Liver (tissue), 8 donors: ENCODE measurements at regions not wholly inside any gene's neighbourhood (a gene's known extent, or its start where the extent isn't known, plus 50 kb on each side); places are given as distances from the start of the nearest gene placed in this dataset.

Source experiments
- DNase-seq: peaks from one replicate; pipeline ENCODE4 v3.0.0-alpha.2; 2017; ENCODE audit warnings: low spot score
- H3K27ac ChIP-seq, 2 donors: one replicate each; pipeline ENCODE4 v1.7.0; 2013; ENCODE audit warnings: inconsistent platforms in 2 of 2, low read length in 2 of 2, control low read depth in 1 of 2, low read depth in 1 of 2, mild to moderate bottlenecking in 1 of 2
- H3K27me3 ChIP-seq, 4 donors: one replicate each; pipeline versions ENCODE4 v1.6.1 to v1.7.0; 2013; ENCODE audit warnings: low read length in 3 of 4, inconsistent platforms in 1 of 4, mild to moderate bottlenecking in 1 of 4, moderate library complexity in 1 of 4; ENCODE audit not compliant: control insufficient read depth in 4 of 4, insufficient read depth in 4 of 4
- H3K36me3 ChIP-seq, 4 donors: one replicate each; pipeline versions ENCODE4 v1.6.1 to v1.7.0; 2013; ENCODE audit warnings: low read length in 3 of 4, mild to moderate bottlenecking in 3 of 4, low read depth in 1 of 4, moderate library complexity in 1 of 4; ENCODE audit not compliant: control insufficient read depth in 4 of 4, insufficient read depth in 3 of 4
- H3K4me1 ChIP-seq, 4 donors: one replicate each; pipeline versions ENCODE4 v1.6.1 to v1.7.0; 2013; ENCODE audit warnings: low read length in 3 of 4, mild to moderate bottlenecking in 3 of 4, moderate library complexity in 1 of 4; ENCODE audit not compliant: control insufficient read depth in 4 of 4, insufficient read depth in 4 of 4
- H3K4me3 ChIP-seq, 3 donors: one replicate each; pipeline versions ENCODE4 v1.6.1 to v1.7.0; 2013; ENCODE audit warnings: low read length in 3 of 3, control low read depth in 1 of 3, low read depth in 1 of 3, mild to moderate bottlenecking in 1 of 3
- H3K9ac ChIP-seq, 2 donors: one replicate each; pipeline ENCODE4 v1.7.0; 2013; ENCODE audit warnings: low read length in 2 of 2, mild to moderate bottlenecking in 2 of 2, moderate library complexity in 2 of 2, control low read depth in 1 of 2, low read depth in 1 of 2
- H3K9me3 ChIP-seq, 4 donors: one replicate each; pipeline versions ENCODE4 v1.6.1 to v1.7.0; 2013; ENCODE audit warnings: low read length in 3 of 4; ENCODE audit not compliant: control insufficient read depth in 4 of 4
- EGR1 ChIP-seq, 2 donors: IDR thresholded peaks; 2 replicates each; pipeline ENCODE4 v1.6.1; 2016 to 2018; ENCODE audit warnings: antibody characterized with exemption in 2 of 2, low read depth in 2 of 2
- FOXA1 ChIP-seq: IDR thresholded peaks from 2 replicates; pipeline ENCODE4 v1.6.1; 2016; ENCODE audit warnings: antibody characterized with exemption
- FOXA2 ChIP-seq: IDR thresholded peaks from 2 replicates; pipeline ENCODE4 v1.6.1; 2016; ENCODE audit warnings: antibody characterized with exemption
- GABPA ChIP-seq, 2 donors: IDR thresholded peaks in 1 of 2; conservative IDR thresholded peaks in 1 of 2; 2 replicates each; pipeline ENCODE4 v1.6.1; 2016; ENCODE audit warnings: antibody characterized with exemption in 2 of 2, mild to moderate bottlenecking in 1 of 2, moderate library complexity in 1 of 2
- HNF4A ChIP-seq, 2 donors: conservative IDR thresholded peaks; 2 replicates each; pipeline ENCODE4 v1.6.1; 2016; ENCODE audit warnings: antibody characterized with exemption in 2 of 2, mild to moderate bottlenecking in 2 of 2
- HNF4G ChIP-seq: IDR thresholded peaks from 2 replicates; pipeline ENCODE4 v1.6.1; 2016; ENCODE audit warnings: antibody characterized with exemption
- JUND ChIP-seq, 2 donors: IDR thresholded peaks; 2 replicates each; pipeline ENCODE4 v1.6.1; 2016; ENCODE audit warnings: antibody characterized with exemption in 2 of 2
- MAX ChIP-seq: IDR thresholded peaks from 2 replicates; pipeline ENCODE4 v1.6.1; 2016; ENCODE audit warnings: antibody characterized with exemption
- NR2F2 ChIP-seq: IDR thresholded peaks from 2 replicates; pipeline ENCODE4 v1.6.1; 2016; ENCODE audit warnings: antibody characterized with exemption
- RAD21 ChIP-seq, 2 donors: IDR thresholded peaks; 2 replicates each; pipeline ENCODE4 v1.6.1; 2016; ENCODE audit warnings: antibody characterized with exemption in 2 of 2, mild to moderate bottlenecking in 2 of 2
- RXRA ChIP-seq, 2 donors: IDR thresholded peaks; 2 replicates each; pipeline ENCODE4 v1.6.1; 2017 to 2018; ENCODE audit warnings: antibody characterized with exemption in 2 of 2, mild to moderate bottlenecking in 1 of 2
- SP1 ChIP-seq: IDR thresholded peaks from 2 replicates; pipeline ENCODE4 v1.6.1; 2018; ENCODE audit warnings: antibody characterized with exemption, mild to moderate bottlenecking
- YY1 ChIP-seq: IDR thresholded peaks from 2 replicates; pipeline ENCODE4 v1.6.1; 2016; ENCODE audit warnings: antibody characterized with exemption, mild to moderate bottlenecking
- WGBS: extraction: QIAGEN DNeasy Blood & Tissue Kit; methylation state at CpG from one replicate; pipeline ENCODE4 v1.1.7; 2013; 5-methylcytosine and 5-hydroxymethylcytosine counted together
- TF ChIP-seq, protein P1 (sequence below): fragments of 150-350 bp; IDR thresholded peaks from 2 replicates; pipeline ENCODE4 v1.5.1; 2017; ENCODE audit warnings: improper control_type of control experiment, low read depth, low read length; ENCODE audit not compliant: missing input control
- TF ChIP-seq, protein P2 (sequence below): IDR thresholded peaks from 2 replicates; pipeline ENCODE4 v1.6.1; 2016; ENCODE audit warnings: antibody characterized with exemption, mild to moderate bottlenecking
- donor health status: healthy.
- donor health status: healthy.
- donor health status: healthy.
- donor health status: healthy.
- donor health status: healthy.

DNA sequence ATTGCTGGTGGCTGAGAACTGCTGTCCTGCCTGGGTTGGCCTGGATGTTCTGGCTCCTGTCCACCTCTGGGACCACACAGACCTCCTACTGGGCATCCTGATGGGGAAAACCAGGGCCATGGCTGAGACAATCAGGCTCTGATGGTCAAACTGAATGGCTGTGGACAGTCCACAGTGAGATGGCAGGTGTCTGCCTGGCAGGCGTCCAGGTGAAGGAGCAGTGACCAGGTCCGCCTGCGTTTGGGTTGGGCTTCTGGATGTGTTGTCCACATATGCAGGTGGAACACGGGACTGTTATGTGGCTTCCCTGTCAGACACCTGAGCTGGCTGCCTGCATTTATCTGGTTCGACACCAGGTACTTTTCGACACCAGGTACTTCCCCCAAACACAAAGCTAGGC is 241.7 kb downstream of the BUB3 start:
- H3K9ac ChIP-seq: no peak overlapping the region
- WGBS: 90% methylated on average over 6 of the region's 6 CpGs
- no peak for DNase-seq

DNA sequence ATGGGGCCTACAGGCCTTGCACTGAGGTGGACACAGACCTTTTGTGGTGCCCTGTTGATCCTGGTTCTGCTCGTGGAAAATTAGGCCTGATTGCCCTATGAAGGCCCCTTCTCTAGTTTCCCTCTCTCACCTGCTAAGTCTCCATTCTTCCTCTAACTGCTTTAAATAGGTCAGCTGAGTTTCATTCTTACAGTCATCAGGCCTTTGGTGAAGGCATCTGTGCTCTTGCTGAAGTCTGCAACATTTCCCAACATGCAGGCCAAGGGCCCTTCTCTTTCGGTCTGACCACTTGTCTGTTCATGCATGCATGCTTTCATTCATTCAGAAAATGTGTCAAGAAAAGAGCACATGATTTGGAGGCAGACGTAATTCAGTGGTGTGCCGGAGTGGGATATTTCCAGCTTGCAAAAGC is 244.0 kb downstream of the BUB3 start:
- DNase-seq: no peak

More for the DNA sequence above, 241.7 kb downstream of the BUB3 start:
- TF ChIP-seq MAX: no peak
- no peak for TF ChIP-seq FOXA2
- no peak for TF ChIP-seq GABPA (IDR thresholded peaks at IDR 0.05 in 1 of 2, conservative IDR thresholded peaks at IDR 0.05 in 1 of 2)
- TF ChIP-seq HNF4A (conservative IDR thresholded peaks at IDR 0.05): no peak
- TF ChIP-seq FOXA1: no peak
- TF ChIP-seq HNF4G: no peak
- TF ChIP-seq NR2F2: no peak
- TF ChIP-seq EGR1 (IDR thresholded peaks at IDR 0.05; ENCODE audit: low read depth in 2 of 2): no peak
- TF ChIP-seq RAD21 (IDR thresholded peaks at IDR 0.05): no peak
- TF ChIP-seq YY1: no peak
- no peak for TF ChIP-seq SP1
- TF ChIP-seq JUND (IDR thresholded peaks at IDR 0.05): no peak
- TF ChIP-seq, protein P1, sequence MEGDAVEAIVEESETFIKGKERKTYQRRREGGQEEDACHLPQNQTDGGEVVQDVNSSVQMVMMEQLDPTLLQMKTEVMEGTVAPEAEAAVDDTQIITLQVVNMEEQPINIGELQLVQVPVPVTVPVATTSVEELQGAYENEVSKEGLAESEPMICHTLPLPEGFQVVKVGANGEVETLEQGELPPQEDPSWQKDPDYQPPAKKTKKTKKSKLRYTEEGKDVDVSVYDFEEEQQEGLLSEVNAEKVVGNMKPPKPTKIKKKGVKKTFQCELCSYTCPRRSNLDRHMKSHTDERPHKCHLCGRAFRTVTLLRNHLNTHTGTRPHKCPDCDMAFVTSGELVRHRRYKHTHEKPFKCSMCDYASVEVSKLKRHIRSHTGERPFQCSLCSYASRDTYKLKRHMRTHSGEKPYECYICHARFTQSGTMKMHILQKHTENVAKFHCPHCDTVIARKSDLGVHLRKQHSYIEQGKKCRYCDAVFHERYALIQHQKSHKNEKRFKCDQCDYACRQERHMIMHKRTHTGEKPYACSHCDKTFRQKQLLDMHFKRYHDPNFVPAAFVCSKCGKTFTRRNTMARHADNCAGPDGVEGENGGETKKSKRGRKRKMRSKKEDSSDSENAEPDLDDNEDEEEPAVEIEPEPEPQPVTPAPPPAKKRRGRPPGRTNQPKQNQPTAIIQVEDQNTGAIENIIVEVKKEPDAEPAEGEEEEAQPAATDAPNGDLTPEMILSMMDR: no peak
- Histone ChIP-seq H3K4me1 (no peaks in the 10 kb centered on the region), H3K36me3 (no peaks in the 10 kb centered on the region), H3K9me3 (no peaks in the 10 kb centered on the region), H3K4me3 (no peak overlapping the region), H3K27ac (no peak overlapping the region), H3K27me3 (no peaks in the 10 kb centered on the region)

DNA sequence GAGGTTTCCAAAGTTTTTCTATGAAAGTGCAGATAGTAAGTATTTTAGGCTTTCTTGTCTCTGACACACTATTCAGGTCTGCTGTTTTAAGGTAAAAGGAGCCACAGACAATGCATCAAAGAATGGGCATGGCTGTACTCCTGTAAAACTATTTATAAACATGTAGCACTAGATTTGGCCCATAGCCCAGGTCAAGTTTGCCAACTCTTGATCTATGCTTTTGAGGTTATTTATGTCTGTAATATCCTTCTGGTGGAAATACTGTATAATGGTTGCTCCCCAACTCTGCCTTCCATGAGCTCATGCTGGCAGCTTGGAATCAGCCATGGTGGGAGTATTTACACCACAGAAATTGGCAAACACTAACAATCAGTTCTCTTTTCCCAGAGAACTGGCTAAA is 244.6 kb downstream of the BUB3 start:
- Histone ChIP-seq H3K36me3 (no peaks in the 10 kb centered on the region), H3K27me3 (no peaks in the 10 kb centered on the region), H3K4me1 (no peaks in the 10 kb centered on the region), H3K4me3 (no peak overlapping the region), H3K9me3 (no peaks in the 10 kb centered on the region), H3K9ac (no peak overlapping the region), H3K27ac (no peak overlapping the region)
- no peak for DNase-seq
- TF ChIP-seq HNF4G: no peak
- no peak for TF ChIP-seq HNF4A (conservative IDR thresholded peaks at IDR 0.05)
- TF ChIP-seq RAD21 (IDR thresholded peaks at IDR 0.05): no peak
- TF ChIP-seq, protein P2, sequence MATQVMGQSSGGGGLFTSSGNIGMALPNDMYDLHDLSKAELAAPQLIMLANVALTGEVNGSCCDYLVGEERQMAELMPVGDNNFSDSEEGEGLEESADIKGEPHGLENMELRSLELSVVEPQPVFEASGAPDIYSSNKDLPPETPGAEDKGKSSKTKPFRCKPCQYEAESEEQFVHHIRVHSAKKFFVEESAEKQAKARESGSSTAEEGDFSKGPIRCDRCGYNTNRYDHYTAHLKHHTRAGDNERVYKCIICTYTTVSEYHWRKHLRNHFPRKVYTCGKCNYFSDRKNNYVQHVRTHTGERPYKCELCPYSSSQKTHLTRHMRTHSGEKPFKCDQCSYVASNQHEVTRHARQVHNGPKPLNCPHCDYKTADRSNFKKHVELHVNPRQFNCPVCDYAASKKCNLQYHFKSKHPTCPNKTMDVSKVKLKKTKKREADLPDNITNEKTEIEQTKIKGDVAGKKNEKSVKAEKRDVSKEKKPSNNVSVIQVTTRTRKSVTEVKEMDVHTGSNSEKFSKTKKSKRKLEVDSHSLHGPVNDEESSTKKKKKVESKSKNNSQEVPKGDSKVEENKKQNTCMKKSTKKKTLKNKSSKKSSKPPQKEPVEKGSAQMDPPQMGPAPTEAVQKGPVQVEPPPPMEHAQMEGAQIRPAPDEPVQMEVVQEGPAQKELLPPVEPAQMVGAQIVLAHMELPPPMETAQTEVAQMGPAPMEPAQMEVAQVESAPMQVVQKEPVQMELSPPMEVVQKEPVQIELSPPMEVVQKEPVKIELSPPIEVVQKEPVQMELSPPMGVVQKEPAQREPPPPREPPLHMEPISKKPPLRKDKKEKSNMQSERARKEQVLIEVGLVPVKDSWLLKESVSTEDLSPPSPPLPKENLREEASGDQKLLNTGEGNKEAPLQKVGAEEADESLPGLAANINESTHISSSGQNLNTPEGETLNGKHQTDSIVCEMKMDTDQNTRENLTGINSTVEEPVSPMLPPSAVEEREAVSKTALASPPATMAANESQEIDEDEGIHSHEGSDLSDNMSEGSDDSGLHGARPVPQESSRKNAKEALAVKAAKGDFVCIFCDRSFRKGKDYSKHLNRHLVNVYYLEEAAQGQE: no peak
- TF ChIP-seq JUND (IDR thresholded peaks at IDR 0.05): no peak

More for the DNA sequence above, 244.0 kb downstream of the BUB3 start:
- Histone ChIP-seq H3K27me3 (no peaks in the 10 kb centered on the region), H3K9me3 (no peaks in the 10 kb centered on the region), H3K36me3 (no peaks in the 10 kb centered on the region), H3K4me3 (no peak overlapping the region), H3K4me1 (no peaks in the 10 kb centered on the region), H3K27ac (no peak overlapping the region), H3K9ac (no peak overlapping the region)
- 74% methylated on average over 4 of the region's 4 CpGs for WGBS
- TF ChIP-seq RXRA (IDR thresholded peaks at IDR 0.05): no peak
